Hepatocyte (in vitro differentiated cells): ENCODE measurements at regions not wholly inside any gene's neighbourhood (a gene's known extent, or its start where the extent isn't known, plus 50 kb on each side); places are given as distances from the start of the nearest gene placed in this dataset.
A peak's percentile ranks its signal among the peaks of the same experiment; 100 is the strongest.

Source experiments
- DNase-seq: peaks from one replicate; pipeline ENCODE4 v3.0.0-alpha.2; 2016; ENCODE audit warnings: low spot score
- H2AFZ ChIP-seq: fragments of 200-600 bp; sonication (generic); 2 replicates; pipeline ENCODE4 v1.6.0; 2016; ENCODE audit warnings: antibody characterized with exemption, mild to moderate bottlenecking
- H3K27ac ChIP-seq: fragments of 200-600 bp; sonication (generic); 2 replicates; pipeline ENCODE4 v1.5.1; 2016; ENCODE audit warnings: mild to moderate bottlenecking
- H3K27me3 ChIP-seq: fragments of 200-600 bp; sonication (generic); 2 replicates; pipeline ENCODE4 v1.6.1; 2016
- H3K36me3 ChIP-seq: fragments of 200-600 bp; sonication (generic); replicated peaks from 2 replicates; pipeline ENCODE4 v1.5.1; 2016; ENCODE audit warnings: low read depth; ENCODE audit not compliant: insufficient read depth
- H3K4me1 ChIP-seq: fragments of 200-600 bp; sonication (generic); 2 replicates; pipeline ENCODE4 v1.5.1; 2016; ENCODE audit warnings: mild to moderate bottlenecking, moderate library complexity; ENCODE audit not compliant: insufficient read depth
- H3K4me2 ChIP-seq: fragments of 200-600 bp; sonication (generic); 2 replicates; pipeline ENCODE4 v1.6.0; 2016
- H3K4me3 ChIP-seq: fragments of 200-600 bp; sonication (generic); 2 replicates; pipeline ENCODE4 v1.5.1; 2016; ENCODE audit warnings: mild to moderate bottlenecking
- H3K79me2 ChIP-seq: fragments of 200-600 bp; sonication (generic); 2 replicates; pipeline ENCODE4 v1.6.0; 2017; ENCODE audit warnings: mild to moderate bottlenecking
- H3K9me2 ChIP-seq: fragments of 200-600 bp; sonication (generic); replicated peaks from 2 replicates; pipeline ENCODE4 v1.6.0; 2017; ENCODE audit warnings: mild to moderate bottlenecking; ENCODE audit not compliant: insufficient read depth
- H3K9me3 ChIP-seq: fragments of 200-600 bp; sonication (generic); 2 replicates; pipeline ENCODE4 v1.5.1; 2016; ENCODE audit warnings: low read depth, mild to moderate bottlenecking
- H4K20me1 ChIP-seq: fragments of 200-600 bp; sonication (generic); 2 replicates; pipeline ENCODE4 v1.6.0; 2016; ENCODE audit warnings: mild to moderate bottlenecking; ENCODE audit not compliant: insufficient read depth, poor library complexity, severe bottlenecking
- CTCF ChIP-seq: fragments of 200-600 bp; sonication (generic); IDR thresholded peaks from 2 replicates; pipeline ENCODE4 v1.5.1; 2016; ENCODE audit warnings: antibody characterized with exemption, mild to moderate bottlenecking; ENCODE audit not compliant: poor library complexity
- EZH2 ChIP-seq: fragments of 200-600 bp; sonication (generic); IDR thresholded peaks from 2 replicates; pipeline ENCODE4 v1.6.1; 2016; ENCODE audit warnings: antibody characterized with exemption, mild to moderate bottlenecking, borderline replicate concordance
- EZH2phosphoT487 ChIP-seq: fragments of 200-600 bp; sonication (generic); IDR thresholded peaks from one replicate; pipeline ENCODE4 v1.6.1; 2018; ENCODE audit warnings: antibody characterized with exemption, mild to moderate bottlenecking, low read depth, moderate library complexity; ENCODE audit not compliant: unreplicated experiment, severe bottlenecking
- WGBS: methylation state at CpG from one replicate; pipeline ENCODE4 v1.1.6; 2016; ENCODE audit warnings: low lambda C conversion rate; ENCODE audit errors: missing lambda C conversion rate; 5-methylcytosine and 5-hydroxymethylcytosine counted together

GRCh38 chr12:127531542-127531941 lies 735.4 kb upstream of the TMEM132C start:
- no peak for DNase-seq
- H2AFZ ChIP-seq, result no peak overlapping the region

GRCh38 chr12:127533353-127533752 lies 733.6 kb upstream of the TMEM132C start:
- no peak overlapping the region for H2AFZ ChIP-seq
- DNase-seq, result no peak

More at GRCh38 chr12:127531542-127531941, 735.4 kb upstream of the TMEM132C start:
- Histone ChIP-seq H3K4me2 (peak overlapping the region; percentile 42), H4K20me1 (no peaks in the 10 kb centered on the region), H3K36me3 (no peaks in the 10 kb centered on the region), H3K4me1 (no peaks in the 10 kb centered on the region), H3K9me3 (no peaks in the 10 kb centered on the region), H3K27me3 (no peaks in the 10 kb centered on the region), H3K27ac (peak overlapping the region; percentile 63), H3K4me3 (no peak overlapping the region), H3K79me2 (no peaks in the 10 kb centered on the region), H3K9me2 (no peaks in the 10 kb centered on the region)
- WGBS, result 51% methylated on average over 3 of the region's 3 CpGs
- TF ChIP-seq CTCF (no peak), EZH2 (no peak), EZH2phosphoT487 (no peak)

GRCh38 chr12:127536833-127537428 lies 730.0 kb upstream of the TMEM132C start:
- TF ChIP-seq CTCF (no peak), EZH2phosphoT487 (no peak), EZH2 (no peak)
- 44% methylated on average over 1 of the region's 1 CpG for WGBS
- peaks cover 3% of the 10 kb centered on the region for H3K4me1 ChIP-seq

More at GRCh38 chr12:127533353-127533752, 733.6 kb upstream of the TMEM132C start:
- no peaks in the 10 kb centered on the region for H3K4me1 ChIP-seq
- no peaks in the 10 kb centered on the region for H3K27me3 ChIP-seq
- no peaks in the 10 kb centered on the region for H3K9me3 ChIP-seq
- no peak overlapping the region for H3K27ac ChIP-seq
- no peak overlapping the region for H3K4me3 ChIP-seq
- H3K79me2 ChIP-seq, result no peaks in the 10 kb centered on the region
- no peaks in the 10 kb centered on the region for H4K20me1 ChIP-seq
- no peaks in the 10 kb centered on the region for H3K9me2 ChIP-seq
- no peaks in the 10 kb centered on the region for H3K36me3 ChIP-seq
- H3K4me2 ChIP-seq, result no peak overlapping the region
- TF ChIP-seq EZH2 (no peak), CTCF (no peak), EZH2phosphoT487 (no peak)

GRCh38 chr12:127538316-127538715 lies 728.7 kb upstream of the TMEM132C start:
- TF ChIP-seq EZH2phosphoT487 (no peak), CTCF (no peak), EZH2 (no peak)
- DNase-seq, result no peak
- Histone ChIP-seq H2AFZ (no peak overlapping the region), H3K27me3 (no peaks in the 10 kb centered on the region), H3K27ac (no peak overlapping the region), H4K20me1 (no peaks in the 10 kb centered on the region), H3K79me2 (no peaks in the 10 kb centered on the region), H3K9me3 (no peaks in the 10 kb centered on the region), H3K36me3 (no peaks in the 10 kb centered on the region), H3K4me1 (peaks cover 12% of the 10 kb centered on the region), H3K4me3 (no peak overlapping the region), H3K9me2 (no peaks in the 10 kb centered on the region), H3K4me2 (no peak overlapping the region)
- WGBS, result 60% methylated on average over 3 of the region's 3 CpGs

More at GRCh38 chr12:127536833-127537428, 730.0 kb upstream of the TMEM132C start:
- H3K4me2 ChIP-seq, result no peak overlapping the region
- no peaks in the 10 kb centered on the region for H3K9me3 ChIP-seq
- H3K27me3 ChIP-seq, result no peaks in the 10 kb centered on the region
- no peaks in the 10 kb centered on the region for H3K9me2 ChIP-seq
- DNase-seq, result no peak
- H3K79me2 ChIP-seq, result no peaks in the 10 kb centered on the region
- no peaks in the 10 kb centered on the region for H3K36me3 ChIP-seq
- H3K4me3 ChIP-seq, result no peak overlapping the region
- H4K20me1 ChIP-seq, result no peaks in the 10 kb centered on the region
- no peak overlapping the region for H3K27ac ChIP-seq
- H2AFZ ChIP-seq, result no peak overlapping the region
